ENCODE measurements at regions not wholly inside any gene's neighbourhood (a gene's known extent, or its start where the extent isn't known, plus 50 kb on each side); places are given as distances from the start of the nearest gene placed in this dataset.
A peak's percentile ranks its signal among the peaks of the same experiment; 100 is the strongest.

DNA sequence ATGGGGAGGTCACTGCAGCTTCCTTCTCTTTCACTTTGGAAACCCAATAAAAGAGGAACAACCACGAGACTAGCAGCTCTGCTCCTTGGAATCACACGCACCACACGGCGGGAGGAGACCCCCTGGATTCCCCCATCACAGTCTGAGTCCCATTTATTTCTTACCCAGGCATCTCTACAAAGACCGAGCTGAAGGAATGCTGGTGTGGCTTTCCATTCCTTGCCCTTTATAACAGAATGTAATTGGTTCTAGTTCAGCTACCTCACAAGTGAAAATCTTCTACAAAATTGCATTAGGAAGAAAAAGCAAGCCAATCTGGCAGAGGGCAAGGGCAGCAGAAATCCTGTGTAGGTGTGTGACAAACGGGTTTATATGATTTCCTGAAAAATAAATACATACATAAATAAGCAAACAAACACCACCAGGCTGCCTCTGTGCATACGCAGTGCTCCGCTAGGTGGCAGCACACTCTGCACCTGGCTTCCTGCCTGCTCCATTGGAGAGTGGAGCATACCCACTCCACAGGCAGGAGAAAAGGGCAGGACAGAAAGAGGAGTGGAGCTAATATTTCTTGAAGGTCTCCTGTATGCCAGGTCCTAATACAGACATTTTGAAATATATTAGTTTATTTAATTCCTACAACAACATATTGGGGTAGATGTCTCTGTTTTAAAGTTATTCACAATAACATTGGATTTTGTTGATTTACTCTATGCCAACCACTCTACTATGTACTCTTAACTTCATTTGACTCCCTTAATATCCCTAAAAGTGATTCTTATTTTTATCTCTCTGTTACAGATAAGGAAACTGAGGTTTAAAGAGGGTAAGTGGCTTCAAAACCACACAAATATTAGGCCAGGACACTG lies 673.1 kb downstream of the KCNA4 start:
- peak; percentile 75 for DNase-seq (ENCODE audit: low spot score)

DNA sequence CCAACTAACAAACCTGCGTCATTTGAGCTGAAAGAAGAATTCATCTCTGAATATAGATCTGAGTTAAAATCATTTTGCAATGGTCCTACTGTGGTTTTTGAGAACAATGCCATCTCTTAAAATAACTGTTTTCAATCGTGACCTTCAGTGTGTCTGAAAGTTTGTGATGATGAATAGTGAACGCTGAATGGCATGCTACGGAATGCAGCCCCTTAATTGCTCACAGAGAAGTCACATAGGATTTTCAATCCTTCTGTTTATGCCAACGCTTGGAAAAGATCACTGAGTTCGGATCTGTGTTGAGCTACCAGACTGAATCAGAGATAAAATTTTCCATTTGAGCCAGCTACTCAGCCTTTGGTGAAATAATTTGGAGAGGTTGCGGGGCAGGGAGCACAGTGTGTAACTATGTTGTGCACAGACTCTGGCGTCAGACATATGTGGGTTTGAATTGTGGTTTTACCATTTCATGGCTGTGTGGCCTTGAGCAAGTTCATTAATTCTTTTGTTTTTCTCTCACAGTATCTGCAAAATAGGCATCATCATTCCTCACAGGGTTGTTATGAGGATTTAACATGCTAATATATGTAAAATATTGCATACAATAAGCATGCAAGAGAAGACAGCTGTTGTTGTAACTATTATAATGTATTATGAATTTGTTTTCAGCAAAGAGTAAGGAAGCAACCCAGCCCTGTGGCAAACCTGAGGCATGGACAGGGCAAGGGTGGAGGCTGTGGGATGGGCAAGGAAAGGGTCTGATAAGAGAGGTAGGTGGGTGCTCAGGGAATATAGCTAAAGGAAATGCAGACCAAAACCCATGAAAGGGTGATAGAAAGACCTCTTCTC lies 679.9 kb downstream of the KCNA4 start:
- peak; percentile 64 for DNase-seq (ENCODE audit: low spot score)

DNA sequence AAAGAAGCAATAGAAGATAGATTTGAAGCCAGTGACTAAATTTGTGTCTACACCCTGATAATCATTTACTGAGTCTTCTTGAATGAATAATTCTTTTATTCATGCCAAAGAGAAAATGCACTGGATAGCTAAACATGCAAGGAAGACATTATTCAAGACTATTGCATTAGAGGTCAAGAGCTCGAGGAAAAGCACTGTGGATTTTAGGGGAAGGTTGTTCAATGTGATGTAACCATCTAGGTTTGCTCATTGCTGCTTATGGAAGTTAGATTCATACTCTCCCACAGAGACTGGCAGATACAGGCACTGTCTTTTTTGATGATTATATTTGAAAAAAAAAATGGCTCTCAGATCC lies 682.1 kb downstream of the KCNA4 start:
- no peak for DNase-seq (ENCODE audit: low spot score)

DNA sequence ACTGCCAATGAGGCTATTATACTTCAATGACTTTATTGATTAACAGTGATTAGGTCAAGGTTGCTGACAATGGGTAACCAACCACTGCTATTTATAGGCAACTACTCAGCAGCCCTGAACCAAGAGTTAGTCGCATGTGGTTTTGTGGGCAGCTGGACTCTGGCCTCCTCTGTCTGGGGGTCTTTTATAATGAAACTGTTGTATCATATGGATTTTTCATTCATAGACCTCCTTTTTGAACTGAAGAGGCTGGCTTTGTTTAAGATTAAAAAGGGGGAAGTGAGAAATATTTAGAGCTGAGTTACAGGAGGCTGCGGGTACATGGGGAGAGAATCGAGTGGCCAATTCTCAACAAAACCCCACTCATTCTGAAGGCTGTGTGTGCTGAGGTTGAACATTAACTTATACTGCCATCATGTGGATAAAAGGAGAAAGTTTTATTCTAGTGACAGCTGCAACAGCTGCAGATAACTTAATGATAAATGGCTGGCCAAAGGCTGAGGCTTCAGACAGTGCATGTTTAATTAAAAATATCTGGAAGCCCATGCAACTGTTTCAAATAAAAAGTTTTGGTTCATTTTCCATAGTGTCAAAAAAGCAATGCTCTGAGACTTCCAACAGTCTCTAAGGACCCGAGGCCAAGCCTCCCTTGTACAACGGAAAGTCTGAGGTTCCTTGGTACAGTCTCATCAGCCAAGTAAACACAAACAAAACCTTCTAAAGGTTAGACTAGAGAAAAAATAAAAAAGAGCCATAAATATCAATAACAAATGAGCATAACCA lies 682.6 kb downstream of the KCNA4 start:
- DNase-seq (ENCODE audit: low spot score), result peak; percentile 65

DNA sequence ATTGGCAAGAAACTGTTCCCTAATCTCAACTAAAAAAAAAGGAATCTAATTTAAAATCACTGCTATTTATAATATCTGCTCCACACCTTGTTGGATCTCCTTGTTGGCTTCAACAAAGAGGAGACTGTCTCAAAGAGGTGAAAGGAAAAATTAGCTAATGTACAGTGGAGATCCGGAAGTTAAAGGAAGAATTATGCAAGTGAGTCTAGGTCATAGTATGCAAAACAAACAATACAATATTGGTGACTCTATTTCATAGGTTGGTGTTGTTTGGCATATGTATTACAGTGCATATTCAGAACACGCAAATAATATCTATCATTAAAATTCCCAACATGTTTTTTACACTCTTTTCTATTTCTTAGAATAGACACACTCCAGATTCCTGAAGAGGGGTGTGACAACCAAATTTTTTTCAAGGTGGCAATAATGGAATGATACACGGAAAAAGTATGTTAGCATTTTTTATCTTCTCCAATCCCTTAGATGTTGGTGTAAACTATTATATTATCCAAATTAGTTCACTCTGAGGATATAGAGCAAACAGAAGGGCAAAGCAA lies 685.3 kb downstream of the KCNA4 start:
- no peak for DNase-seq (ENCODE audit: low spot score)

DNA sequence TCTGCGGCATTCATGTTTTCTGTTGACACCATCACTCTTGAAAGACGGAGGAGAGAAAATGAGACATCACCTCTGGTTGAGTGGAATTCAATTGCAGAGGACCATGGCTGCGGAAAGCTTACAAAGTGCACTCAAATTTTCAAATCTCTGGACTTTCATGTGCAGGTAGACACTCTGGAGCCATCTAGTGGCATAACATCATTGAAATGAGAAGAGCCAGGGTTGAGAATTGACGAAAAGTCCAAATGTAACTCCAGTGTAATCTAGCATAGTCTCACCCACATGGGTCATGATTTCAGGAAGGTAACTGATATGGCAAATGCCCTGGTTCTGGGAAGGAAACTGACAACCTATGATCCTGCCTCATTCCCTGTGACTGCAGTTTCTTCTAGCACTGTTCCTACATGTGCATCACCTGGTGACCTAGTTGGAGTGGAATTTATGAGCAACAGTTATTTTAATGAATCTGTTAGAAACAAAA lies 687.8 kb downstream of the KCNA4 start:
- peak; percentile 47 for DNase-seq (ENCODE audit: low spot score)

DNA sequence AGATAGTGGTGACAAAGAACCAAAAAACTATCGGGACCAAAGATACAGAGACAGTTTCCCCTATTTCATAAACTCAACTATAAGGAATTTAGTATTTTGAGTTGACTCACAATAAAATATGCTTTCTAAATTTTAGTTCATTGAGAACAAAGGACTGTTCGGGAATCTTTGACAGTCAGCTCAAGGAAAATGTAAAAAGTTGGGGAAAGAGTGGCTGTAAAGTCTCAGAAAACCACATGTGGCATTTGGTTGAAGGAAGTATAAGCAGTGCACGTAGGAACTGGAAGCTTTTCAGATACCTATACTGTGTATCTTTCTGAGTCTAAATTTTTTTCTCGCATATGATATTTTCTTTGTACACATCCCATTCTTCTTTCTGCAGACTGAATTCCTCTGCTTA lies 688.9 kb downstream of the KCNA4 start:
- no peak for DNase-seq (ENCODE audit: low spot score)

DNA sequence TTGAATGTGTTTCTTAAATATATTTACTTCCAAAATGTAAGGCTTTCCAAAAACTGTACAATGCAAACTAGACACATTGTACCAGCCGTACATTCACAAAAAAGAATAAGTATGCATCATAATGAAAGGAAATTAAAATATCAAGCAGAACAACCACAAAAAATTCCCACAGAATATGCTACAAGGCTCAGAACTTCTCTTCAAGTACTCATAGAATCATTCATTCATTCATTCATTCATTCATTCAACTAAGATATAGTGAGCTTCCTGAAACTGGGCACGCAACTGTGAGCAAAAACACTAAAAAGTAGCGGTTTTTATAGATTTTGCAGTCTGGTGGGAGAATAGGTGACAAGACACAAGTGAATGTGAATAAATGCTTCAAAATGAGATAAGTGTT lies 690.1 kb downstream of the KCNA4 start:
- no peak for DNase-seq (ENCODE audit: low spot score)

DNA sequence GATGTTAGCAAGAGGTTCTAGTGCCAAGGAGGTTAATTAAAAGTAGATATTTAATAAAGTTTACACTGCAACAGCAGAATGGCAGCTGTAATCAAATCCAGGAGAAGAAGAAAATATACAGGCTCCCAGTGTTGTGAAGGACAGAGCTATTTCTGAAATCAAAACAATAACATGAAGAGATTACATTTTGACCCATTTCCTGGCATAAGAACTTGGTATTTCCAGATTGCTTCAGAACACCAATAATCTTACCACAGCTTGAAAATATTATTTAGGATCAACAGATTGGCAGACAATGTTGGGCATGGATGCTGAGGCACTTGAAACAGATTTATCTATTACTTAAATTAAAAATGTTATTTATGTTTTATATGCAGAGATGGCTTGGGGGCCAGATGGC lies 692.5 kb downstream of the KCNA4 start:
- DNase-seq (ENCODE audit: low spot score), result no peak

DNA sequence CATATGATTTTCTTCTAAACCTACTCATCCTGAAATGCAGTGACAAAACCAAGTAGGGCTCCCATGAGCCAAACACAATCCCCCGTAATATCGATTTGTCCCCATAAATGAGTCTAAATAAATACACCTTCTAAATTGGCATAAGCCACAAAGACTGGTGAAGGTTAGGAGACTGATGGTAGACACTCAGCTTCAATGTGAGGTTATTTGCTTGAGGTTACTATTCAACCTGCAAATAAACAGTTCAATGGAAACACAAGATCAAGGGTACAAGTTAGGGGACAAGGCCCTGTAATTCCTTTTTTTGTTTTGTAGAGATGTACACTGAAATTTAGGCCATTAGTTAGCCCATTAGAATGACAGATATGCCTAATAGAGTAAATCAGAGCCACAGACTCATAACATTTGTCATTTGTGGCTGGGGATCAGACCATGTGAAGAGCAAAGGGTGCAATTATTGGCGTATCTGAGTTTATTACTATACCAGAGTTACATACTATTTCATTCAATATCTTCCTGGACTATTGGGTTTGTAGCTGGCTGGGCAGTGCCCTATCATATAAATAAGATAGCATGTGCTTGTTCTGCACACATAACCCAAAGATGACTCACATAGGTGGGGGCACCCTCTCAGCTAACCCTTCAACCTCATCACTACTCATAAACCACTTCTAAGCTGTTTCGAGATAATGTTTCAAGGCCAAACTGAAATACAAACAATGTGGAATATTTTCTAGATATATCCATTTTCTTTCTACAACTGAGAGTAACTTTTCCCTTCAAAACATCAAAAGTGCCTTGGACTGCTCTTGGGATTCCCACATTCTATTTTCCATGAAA lies 695.3 kb downstream of the KCNA4 start:
- no peak for DNase-seq (ENCODE audit: low spot score)

DNA sequence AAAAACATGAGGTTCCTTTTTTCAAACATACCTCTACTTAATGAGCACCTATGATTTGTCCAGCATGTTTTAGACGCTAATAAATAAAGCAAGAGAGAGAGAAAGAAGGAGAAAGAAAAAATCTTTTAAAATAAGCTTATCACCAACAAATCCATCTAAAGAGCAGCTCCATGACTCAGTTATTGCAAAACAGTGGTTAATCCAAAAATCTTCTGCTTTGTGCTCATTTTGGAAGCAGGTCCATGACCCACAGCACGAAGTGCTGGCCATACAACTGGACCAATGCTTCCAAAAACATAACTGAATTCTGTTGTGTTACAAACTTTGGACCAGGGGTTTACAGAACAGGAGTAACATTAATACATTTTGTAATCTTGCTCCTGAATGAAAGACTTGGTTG lies 696.6 kb downstream of the KCNA4 start:
- DNase-seq (ENCODE audit: low spot score), result peak; percentile 29

DNA sequence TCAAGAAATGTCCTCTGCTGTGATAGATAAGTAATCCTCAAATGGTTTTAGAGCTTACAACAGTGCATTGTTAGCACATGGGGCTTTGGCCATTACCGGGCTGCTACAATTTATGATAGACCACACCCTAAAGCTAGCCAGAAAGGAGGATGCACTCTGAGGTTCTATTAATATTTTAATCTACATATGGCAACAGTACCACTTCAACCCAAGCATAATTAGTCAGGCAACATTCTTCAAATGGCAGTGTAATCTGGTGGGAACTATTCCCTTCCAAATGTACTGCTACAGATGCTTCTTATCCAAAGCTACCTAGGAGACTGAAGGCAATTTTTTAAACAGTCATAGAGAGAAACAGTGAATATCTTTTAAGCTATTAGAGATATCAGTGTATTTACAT lies 697.6 kb downstream of the KCNA4 start:
- peak; percentile 15 for DNase-seq (ENCODE audit: low spot score)

DNA sequence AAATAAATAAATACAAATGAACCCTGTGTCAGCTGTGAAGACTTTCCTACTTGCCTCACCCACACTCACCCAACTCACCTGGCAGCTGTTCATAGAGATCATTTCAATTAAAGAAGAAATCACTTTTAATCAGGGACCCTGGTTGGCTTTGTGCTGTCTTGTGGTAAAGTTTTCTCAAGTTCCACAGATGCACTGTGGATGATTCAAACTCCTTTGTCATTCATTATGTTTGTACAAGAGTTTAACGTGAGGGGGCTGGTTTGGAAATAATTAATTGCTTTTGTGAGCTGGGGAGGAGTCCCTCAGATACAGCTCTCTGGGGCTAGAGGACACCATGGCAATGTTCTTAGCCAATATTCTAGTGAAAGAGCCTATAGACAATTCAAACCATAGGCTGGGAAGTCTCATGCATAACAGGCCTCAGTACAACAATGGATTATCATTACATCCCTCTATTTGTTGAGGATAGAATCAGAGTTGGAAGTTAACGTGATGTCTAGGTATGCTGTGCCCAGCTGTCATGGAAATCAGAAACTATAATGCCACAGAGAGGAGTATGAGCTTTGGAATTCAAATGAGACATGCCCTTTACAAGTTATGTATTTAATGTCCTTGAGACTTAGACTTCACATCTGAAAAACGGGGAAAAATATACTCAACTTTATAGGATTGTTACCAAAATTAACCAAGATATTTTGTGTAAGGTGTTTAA lies 698.5 kb downstream of the KCNA4 start:
- DNase-seq (ENCODE audit: low spot score), result peak; percentile 29

DNA sequence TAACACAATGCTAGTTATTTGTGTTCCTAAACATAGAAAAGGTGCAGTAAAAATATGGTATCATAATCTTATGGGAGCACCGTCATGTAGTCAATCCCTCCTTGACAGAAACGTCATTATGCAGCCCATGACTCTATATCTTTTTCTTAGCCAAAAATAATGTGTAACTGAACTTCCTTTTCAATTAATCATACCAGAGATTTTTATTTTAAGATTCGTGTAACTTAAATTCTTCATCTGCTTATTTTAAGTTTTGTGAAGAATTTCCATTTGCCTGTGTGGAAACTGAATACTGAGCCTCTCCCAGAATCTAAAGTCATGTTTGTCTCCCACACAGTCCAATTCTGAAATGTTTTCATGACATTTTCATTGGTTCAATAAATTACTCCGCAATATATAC lies 699.1 kb downstream of the KCNA4 start:
- no peak for DNase-seq (ENCODE audit: low spot score)

DNA sequence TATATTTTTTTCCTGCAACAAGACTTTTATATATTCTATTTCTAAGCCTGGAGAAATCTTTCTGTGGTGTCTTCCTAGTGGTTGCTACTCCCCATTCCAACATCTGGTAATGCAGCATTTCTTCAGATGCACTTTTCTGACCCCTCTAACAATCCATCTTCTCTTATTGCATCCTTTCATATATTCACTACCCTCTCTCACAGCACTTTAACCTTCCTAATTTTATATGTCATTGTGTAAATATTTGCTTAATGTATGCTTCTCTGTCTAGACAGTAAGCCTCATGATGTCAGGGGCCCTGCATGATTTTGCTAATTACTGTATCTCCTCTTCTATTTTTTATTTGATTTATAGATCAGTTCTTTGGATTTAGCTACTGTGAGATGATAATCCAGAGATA lies 701.6 kb downstream of the KCNA4 start:
- no peak for DNase-seq (ENCODE audit: low spot score)

DNA sequence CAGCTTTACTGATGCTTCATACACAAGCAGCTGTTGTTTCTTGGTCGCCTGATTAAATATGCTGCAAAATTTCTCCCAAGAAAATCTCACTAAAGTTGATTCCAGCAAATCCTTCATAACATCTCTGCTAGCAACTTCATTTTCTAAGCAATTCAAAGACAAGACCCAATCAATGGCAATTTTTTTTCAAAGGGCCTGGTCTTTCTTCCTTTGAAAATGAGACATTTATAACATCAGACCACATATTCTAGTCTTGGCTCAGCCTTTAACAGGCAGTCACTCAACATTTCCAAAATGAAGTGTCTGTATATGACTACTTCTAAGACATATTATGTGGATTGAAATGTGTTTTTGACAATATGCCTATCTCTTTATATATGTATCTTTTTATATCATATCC lies 702.6 kb downstream of the KCNA4 start:
- no peak for DNase-seq (ENCODE audit: low spot score)

DNA sequence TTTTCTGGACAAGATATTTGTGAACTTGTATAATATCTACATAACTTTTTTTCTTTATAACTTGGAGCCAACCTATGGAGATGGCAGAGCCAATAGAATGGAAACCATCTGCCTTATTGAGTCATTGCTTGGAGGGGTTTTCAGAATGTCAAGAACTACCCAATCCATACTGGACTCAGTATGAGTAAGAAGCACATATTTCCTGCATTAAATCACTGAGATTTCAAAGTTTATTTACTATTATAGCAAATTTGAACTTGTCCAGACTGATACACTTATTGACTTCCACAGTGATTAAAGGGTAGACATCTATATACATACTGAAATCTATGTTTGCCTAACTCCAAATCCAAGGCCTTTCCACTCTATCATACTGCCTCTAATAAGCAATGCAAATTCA lies 704.0 kb downstream of the KCNA4 start:
- DNase-seq (ENCODE audit: low spot score), result no peak

DNA sequence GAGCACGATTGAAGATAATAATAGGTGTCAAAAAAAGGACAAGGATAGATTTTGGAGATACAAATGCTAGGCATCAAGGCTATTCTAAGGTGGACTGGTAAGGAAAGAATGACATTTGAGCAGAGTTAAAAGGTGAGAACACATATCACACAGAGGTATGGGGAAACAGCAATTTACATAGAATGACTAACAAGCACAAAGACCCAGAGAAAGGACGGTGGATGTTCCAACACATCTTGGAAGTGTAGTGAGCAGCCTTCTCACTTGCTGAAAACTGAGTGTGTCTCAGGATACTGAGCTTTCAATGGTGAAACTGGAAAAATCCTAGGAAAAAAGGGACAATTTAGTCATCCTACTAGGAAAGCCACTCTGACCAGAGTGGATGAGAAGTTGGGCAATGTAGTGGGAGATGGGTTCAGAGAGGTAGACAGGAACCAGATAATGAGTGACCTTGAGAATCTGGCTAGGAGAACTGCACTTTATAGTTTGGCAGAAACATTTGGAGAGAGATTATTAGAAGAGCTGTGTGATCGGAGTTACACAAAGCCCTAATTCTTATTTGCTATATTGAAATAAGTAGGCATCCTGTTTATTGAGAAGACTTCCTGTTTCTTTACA lies 706.0 kb downstream of the KCNA4 start:
- DNase-seq (ENCODE audit: low spot score), result no peak

DNA sequence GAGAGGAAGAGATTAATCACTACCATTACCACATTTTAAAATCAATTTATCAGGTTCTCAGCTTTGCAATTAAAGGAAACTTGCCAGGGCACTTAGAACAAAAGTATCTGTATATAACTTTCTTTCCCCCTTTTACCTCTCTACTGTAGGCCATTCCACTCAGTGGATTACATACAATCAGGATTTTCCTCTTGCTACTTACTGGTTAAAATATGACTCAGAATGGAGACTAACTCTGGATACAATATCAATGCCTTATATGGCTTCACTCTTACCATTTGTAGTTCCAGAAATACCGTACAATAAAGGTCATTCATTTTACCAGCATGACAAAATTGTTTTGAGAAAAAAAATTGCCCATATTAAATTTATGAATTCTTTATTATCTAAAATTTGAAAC lies 706.8 kb downstream of the KCNA4 start:
- DNase-seq (ENCODE audit: low spot score), result peak; percentile 55

DNA sequence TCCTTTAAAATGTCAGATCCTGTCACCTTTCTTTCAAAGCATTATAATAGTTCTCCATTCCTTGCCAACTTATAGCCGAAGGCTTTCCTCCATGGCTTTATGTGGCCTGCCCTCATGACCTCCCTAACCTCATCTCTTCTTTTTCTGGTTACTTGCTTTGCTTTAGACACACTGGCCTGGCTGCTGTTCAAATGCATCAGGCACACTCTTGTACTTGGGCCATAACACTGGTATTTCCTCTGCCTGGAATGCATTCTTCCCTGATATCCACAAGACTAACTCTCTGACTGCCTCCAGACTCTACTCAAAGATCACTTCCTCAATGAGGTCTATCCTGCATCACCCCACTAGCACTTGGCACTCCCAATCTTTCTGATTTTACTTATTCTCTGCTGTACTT lies 710.3 kb downstream of the KCNA4 start:
- DNase-seq (ENCODE audit: low spot score), result peak; percentile 71

Measured in AG20443 (cell line).